ENCODE measurements at regions not wholly inside any gene's neighbourhood (a gene's known extent, or its start where the extent isn't known, plus 50 kb on each side); places are given as distances from the start of the nearest gene placed in this dataset.

DNA sequence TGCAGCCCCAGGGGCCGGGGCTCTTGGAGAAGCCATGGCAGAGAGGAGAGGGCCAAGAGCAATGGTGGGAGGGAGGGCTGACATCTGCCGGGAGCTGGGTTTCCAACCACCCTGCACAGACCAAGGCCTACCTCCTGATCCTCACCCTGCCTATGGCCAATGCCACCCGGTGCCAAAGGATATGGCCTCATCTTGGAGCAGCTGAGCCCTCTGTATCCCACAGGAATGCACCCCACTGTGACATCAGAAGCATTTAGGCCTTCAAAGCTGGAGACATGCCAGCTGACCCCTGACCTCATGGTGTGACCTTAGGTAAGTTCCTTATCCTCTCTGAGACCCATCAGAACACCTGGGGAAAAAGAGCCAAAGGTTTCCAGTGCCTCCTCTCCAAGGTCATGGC is 113.6 kb upstream of the ZMIZ1 start:
- no peak for DNase-seq (ENCODE audit: low read depth, low spot score)

DNA sequence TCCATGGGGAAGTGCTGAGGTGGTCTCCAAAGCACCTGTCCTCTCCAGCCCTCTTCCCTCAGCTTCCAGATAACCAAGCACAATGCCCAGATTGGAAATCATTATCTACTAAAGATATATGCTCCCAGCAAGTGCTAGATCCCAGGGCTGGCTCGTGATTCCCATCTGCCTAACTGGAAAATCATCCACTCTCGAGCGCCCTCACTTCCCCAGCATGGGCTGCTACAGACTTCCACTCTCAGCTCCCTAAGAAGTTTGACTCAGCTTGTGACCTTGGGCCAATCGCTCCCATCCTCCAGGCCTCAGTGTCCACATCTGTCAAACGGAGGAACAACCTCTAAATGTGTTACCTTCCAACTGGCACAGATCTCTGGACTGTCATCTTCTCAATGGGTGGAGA is 112.4 kb upstream of the ZMIZ1 start:
- DNase-seq (ENCODE audit: low read depth, low spot score): no peak

DNA sequence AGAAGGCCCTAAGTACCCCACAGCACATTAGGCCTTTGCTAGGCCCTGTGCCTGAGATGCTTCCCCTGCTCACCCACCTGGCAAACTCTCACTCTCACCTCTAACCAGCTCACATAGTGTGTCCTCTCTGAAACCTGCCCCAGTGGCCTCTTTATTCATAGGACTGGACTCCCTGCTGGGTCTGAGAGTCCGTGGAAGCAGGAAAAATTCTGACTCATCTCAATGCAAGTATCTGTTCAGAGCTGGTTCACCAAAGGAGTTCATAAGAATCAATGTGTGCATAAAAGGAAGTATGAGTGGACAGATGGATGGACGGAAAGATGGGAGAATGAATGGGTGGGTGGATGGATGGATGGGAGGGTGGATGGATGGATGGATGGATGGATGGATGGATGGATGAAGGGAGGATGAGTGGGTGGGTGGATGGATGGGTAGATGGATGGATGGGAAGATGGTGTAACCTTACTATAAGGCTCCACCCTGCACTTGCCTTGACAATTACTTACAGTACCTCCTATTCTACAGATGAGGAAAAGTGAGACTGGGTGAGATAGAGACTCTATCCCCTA is 111.2 kb upstream of the ZMIZ1 start:
- DNase-seq (ENCODE audit: low read depth, low spot score): no peak

DNA sequence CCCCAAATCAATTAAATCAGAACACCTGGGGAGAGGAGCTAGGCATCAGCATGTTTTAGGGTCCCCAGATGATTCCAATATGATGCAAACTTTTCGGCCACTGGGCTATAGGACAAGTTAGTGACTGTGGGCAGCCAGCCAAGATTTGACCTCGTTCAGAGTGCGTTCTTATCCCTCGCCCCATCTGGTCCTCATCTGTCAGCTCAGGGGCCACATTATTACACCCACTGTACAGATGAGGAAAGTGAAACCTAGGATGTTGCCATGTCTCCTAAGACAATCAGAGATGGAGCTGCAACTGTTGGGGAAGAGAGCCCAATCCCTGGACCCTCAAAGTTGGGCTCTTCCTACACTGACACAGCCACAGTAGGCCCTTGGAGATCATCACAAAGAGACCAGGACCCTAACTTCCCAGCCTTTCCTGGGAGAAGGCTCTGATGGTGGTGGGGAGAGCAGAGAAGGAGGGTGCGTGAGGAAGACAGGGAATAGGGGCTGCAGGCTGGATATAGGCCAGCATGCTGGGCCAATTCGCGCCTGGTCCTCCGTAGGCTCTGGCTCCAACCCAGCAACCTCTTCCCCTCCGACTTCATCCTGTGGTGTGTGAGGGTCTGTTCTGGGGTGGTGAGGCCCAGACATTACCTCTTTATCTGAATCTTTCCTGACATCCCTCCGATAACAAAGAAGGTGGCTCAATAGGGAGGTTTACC is 109.4 kb upstream of the ZMIZ1 start:
- no peak for DNase-seq (ENCODE audit: low read depth, low spot score)

DNA sequence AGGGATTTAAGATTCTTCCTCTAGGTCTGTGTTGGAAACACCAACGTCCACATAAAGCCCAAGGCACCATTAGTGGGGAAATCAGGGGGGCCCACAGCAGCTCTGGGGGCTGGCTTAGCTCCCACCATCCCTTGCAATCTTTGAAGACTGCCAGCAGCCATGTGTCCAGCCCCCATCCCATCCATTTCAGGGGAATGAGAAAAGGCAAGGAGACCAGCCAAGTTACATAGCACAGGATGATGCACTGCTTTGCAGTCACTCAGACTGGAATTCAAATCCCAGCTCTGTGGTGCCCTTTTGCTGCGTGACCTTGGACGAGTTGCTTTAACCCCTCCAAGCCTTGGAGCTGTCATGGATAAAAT is 108.9 kb upstream of the ZMIZ1 start:
- DNase-seq (ENCODE audit: low read depth, low spot score): no peak

DNA sequence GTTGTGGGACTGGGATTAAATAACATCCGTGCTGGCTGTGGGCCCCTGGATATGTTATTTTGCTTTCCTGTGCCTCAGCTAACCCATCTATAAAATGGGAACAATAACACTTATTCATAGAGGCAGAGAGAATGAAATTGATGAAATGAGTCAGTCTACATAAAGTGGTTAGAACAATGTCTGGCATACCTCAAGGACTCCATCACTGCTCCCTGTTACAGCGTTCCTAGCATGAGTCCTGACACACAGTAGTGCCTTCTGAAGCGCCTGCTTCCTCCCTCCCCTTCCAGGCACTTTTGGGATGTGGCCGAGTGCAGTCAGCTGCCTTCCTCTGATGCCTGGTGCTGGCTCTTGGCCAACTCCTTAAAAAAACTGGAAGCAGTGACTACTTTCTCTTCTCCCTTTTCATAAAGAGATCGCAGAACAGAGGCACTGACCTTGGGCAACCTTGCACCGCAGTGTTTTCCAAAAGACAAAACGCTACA is 108.4 kb upstream of the ZMIZ1 start:
- DNase-seq (ENCODE audit: low read depth, low spot score): no peak

DNA sequence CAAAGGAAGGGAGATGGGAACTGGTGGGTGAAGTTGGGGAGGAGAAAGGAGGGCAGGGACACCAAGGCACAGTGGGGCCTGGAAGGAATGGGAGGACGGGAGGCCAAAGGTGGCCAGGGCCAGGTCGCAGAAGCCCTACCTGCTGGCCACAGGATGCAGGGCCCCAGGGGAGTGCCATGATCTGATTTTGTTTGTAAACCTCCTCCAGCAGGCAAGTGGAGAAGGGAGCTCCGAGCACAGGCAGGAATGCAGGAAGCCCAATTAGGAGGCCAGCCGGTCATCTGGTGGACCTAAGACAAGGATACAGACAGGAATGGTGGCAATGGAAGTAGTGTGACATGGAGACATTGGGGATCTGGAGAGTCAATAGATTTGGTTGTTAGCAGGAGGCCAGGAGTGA is 107.0 kb upstream of the ZMIZ1 start:
- no peak for DNase-seq (ENCODE audit: low read depth, low spot score)

DNA sequence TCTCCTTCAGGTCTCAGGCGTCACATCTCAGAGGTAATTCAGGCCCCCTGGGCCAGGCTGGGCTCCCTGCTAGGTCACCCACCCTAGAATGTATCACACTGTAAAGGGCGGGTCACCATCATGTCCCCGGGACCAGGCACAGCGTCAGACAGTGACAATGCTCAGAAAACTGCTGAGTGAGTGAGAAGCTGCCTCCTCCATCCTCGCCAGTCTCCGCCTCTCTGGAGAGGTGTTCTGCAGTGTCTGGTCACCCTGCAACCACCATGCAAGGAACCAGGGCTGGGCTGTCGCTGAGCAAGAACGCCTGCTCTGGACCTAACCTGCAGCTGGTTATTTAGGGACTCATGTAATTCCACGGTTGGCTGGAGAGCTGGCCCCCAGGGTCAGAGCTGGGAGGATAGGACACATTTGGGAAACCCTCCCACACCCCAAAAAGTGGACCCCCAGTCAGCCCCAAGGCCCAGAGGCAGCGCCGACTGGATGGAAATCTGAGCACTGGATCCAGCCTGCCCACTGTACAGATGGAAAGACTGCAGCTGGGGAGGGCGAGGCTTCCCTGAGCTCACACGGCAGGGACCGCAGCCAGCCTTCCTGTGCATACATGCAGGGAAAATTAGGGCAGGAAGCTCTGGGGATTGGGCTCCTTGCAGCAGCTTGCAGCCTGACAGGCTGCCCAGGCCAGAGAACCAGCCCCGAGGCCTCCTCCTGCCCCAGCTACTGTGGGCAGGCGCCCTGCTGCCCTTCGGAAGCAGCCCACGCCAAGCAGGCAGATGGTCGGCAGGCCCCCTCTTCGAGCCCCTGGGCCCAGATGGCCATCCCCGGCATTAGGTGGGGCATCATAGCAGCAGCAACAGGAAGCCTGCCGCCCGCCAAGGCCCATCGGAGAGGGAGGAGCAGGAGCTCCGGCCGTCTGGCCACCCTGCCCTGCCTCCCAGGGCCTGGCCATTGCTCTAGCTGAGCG is 105.4 kb upstream of the ZMIZ1 start:
- no peak for DNase-seq (ENCODE audit: low read depth, low spot score)

DNA sequence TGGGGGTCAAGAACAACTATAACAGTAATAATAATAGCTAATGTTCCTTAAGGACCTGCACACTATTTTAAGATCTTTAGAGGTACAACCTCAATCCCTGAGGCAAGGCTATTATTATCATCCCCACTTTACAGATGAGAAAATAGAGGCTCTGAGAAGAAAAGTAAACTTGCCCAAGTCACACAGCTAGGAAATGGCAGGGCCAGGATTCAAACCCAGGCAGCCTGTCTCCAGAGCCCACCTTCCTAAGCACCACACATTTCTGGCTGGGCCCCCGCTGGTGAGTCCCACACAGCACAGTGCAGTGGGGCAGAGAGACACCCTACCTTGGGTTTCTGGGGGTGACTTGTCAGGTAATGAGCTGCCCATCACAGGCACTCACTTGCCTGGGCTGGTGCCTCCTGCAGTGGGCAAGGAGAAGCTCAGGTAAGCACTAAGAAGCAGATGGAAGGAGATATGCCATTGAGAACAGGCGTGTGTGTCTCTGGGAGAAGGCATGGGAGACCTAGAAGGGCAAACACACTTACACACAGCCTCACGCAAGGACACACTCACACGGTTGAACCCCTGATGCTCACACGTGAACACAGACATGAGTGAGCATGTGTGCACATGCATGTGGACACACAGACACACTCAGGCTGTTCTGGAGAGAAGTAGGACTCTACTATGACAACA is 104.4 kb upstream of the ZMIZ1 start:
- DNase-seq (ENCODE audit: low read depth, low spot score): no peak

DNA sequence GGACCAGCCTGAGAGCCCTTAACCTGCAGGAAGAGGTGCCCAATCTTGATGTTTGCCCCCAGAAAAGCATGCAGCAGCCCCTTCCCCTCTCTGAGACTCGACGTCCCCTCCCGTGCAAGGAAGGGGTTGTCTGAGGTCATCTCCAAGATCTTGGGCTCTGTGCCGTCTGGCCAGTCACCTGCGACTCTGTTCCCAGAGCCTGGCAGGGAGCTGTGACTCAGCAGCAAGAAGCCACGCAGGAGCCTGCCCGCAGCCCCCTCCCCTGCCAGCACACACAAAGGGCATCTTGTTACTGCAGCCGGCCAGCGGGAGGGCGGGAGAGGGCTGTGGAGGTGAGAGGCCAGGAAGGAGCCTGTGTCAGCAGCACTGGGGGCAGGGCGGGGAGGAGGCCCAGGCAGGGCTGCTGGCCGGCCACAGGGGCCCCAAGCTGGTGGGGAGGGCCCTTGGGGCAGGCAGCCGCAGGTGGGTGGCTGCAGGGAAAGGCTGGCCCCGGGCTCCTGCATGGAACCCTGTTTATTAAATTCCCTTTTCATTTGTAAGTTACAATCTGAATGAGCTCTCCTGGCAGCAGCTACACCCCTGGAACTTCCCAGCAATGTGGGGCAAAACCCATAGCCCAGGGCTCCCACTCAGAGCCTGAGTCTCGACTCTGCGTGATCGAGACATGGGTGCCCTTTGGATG is 103.7 kb upstream of the ZMIZ1 start:
- DNase-seq (ENCODE audit: low read depth, low spot score): peak; percentile 61

DNA sequence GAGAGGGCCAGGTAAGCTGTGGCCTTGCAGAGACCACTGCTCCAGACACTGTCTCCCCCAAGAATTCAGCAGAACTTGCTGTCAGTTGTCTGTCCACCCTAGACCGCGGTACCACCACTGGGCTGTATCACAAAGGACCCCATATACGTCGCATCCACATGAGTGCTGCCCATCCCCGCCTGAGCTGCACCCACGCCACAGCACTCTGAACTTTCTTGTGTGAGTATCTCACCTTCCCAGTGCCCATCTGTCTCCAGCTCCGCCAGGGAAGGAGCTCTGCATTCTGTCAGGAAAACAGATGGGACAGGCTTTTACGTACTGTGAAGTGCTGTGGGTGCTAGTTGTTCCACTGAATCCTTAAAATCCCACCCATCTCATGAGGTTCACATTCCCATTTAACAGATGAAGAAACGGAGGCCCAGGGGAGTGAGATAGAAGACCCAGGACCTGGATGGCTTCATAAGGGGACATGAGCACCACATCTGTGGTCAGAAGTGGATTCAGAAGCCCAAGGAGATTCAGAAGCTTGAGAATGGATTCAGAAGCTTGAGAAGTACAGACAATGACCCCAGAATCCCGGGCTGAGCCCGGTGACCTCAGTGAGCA is 102.5 kb upstream of the ZMIZ1 start:
- no peak for DNase-seq (ENCODE audit: low read depth, low spot score)

DNA sequence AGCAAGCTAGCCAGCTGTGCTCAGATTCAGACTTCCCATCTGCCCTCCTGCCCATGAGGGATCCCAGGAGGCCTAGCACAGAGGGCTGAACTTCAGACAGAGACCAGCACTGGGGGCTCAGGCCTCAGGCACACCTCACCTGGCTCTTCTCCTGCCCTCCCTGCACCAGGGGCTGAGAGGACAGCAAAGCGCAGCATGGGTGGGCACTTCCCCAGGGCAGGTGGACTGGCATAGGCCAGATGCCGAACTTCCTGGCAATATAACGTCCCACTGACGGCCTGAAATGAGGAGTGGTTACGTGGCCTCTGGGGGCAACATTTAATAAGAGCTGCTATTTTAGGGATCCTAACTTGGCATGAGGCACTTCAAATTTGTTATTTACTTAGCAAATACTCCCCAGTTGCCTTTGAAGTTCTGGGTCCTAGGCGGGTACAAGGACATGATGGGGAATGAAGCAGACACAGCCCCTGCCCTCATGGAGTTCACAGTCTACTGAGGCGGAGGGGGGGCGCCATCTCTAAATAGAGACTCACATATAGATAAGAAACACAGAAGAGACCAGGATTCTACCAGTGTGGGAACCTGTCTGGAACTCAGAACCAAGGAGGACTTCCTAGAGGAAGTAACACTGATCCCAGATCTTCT is 101.8 kb upstream of the ZMIZ1 start:
- no peak for DNase-seq (ENCODE audit: low read depth, low spot score)

DNA sequence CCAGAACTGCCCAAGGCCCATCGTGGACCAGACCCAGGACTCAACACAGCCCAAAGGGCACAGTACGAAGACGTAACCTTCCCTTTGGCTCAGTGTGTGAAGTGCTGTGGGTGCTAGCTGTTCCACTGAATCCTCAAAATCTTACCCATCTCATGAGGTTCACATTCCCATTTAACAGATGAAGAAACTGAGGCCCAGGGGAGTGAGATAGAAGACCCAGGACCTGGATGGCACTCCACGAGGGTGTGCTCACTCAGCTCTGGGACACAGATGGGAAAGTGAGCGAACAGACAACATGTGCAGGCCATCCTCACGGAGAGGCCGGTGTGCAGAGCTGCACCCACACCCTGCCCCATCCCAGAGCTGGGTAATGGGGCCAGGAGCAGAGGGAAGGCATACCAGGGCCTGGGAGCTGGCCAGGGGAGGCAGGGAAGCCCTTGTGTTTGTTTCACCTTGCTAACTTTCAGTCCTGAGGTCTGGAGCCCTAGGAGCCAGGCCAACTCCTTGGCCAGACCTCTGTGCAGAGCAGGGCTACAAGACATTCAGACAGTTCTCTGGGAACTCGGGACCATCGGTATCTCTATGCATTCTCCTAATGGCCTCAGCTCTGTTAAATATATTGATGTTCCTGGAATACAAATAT is 100.3 kb upstream of the ZMIZ1 start:
- no peak for DNase-seq (ENCODE audit: low read depth, low spot score)

DNA sequence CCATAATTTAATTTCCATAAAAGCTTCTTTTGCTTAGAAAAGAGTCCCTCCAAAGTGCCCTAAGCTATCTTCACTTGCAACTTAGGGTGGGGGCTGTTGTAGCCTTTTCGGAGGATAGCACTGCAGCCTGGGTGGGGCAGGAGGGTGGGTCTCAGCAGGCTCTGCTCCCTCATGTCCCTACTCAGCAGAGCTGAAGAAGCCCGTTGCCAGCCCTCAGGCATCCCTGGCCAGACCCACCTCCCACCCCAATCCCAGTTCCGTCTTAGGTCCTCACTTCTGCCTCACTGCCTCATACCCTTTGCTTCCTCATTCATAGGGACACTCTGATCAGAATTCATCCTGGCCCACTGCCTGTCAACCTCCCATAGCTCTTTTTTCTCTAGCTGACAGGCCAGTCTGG is 99.8 kb upstream of the ZMIZ1 start:
- DNase-seq (ENCODE audit: low read depth, low spot score): no peak

DNA sequence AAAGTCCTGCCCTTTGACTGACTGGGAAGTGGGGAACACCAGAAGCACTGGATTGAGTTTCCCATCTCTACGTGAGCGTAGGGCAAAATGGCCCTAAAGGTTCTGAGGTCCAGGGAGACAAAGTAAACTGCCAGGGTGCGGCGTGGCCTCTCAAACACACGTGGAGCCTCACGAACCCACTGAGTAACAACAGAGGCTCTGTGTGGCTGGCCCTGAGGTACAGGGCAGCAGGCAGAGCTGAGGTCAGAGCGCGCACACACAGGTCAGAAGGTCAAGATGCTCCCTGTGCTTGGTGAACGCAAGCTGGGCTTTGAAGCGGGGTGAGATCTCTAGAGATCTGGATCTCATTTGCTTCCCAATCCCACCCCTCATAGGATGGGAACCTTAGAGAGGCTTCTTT is 99.0 kb upstream of the ZMIZ1 start:
- no peak for DNase-seq (ENCODE audit: low read depth, low spot score)

DNA sequence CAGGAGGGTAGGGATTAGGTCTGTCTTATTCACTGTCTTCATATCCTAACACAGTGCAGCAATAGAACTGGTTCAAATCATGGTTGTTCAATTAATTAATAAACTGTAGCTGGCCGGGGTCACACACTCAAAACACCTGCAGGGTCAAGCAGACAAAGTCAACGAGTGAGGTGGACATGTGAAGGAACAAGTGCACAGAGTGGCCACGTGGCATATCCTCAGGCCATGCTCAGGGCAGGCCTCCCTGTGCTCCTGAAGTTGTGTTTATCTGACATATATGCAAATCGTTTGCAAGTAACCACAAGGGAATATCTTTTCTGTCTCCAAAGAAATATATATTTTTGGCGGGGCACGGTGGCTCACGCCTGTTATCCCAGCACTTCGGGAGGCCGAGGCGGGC is 98.5 kb upstream of the ZMIZ1 start:
- no peak for DNase-seq (ENCODE audit: low read depth, low spot score)

DNA sequence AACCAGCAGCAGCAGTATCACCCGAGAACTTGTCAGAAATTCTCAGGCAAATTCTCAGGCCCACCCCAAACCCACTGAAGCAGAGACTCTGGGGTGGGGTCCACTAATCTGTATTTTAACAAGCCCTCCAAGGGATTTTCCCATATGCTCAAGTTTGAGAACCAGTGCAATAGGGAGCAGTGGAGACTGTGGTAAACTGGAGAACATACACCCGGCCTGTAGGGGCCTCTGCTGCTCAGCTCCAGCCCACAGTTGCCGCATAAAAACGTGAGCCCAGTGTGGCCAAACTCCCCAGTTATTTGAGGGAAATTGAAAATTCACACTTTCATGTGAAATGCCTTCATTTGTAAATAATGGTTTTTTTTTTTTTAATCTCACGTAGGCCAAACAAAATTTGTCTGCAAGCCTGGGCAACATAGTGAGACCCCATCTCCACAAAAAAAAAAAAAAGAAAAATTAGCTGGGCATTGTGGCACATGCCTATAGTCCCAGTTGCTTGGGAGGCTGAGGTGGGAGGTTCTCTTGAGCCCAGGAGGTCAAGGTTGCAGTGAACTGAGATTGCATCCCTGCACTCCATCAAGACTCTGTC is 97.6 kb upstream of the ZMIZ1 start:
- no peak for DNase-seq (ENCODE audit: low read depth, low spot score)

DNA sequence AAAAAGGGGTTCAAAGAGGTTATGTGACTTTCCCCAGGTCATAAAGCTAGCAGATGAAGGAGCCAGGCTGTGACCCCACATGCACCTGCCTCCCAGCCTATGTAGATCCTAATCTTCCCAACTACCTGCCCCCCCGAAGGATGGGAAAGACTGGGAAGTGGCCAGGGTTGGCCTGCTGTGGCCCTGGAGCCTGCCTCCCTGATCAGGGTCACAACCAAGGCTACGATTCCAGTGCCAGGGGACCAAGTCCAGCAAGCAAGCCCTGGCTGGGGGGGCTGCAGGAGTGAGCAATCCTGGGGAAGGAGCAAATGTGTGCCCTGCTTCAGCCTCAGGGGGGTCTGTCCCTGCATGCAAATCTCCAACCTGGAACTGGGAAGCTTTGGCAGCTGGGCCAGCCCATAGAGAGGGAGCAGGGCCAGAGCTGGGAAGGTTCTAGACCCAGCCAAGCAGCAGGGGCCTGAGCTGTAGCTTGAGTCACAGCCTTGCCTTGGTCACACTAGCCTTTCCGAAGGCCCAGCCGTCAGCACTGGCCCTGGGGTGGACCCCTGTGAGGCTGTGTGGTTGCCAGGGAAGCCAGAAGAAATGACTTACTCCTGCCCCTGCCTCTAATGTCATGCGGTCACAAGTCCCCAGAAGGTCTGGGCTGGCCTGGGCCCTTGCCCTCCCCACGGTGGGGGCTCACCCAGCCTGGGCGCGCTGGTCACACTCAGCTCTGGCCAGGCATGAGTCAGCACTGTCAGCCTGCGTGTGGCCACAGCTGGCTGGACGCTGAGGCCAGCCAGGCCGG is 96.4 kb upstream of the ZMIZ1 start:
- DNase-seq (ENCODE audit: low read depth, low spot score): peak; percentile 88

Data from brain pericyte (primary cell).